Liver (tissue), 8 donors: ENCODE measurements at regions not wholly inside any gene's neighbourhood (a gene's known extent, or its start where the extent isn't known, plus 50 kb on each side); places are given as distances from the start of the nearest gene placed in this dataset.
A peak's percentile ranks its signal among the peaks of the same experiment; 100 is the strongest.

ENCODE experiments used
- DNase-seq: peaks from one replicate; pipeline ENCODE4 v3.0.0-alpha.2; 2017; ENCODE audit warnings: low spot score
- H3K27ac ChIP-seq, 2 donors: one replicate each; pipeline ENCODE4 v1.7.0; 2013; ENCODE audit warnings: inconsistent platforms in 2 of 2, low read length in 2 of 2, control low read depth in 1 of 2, low read depth in 1 of 2, mild to moderate bottlenecking in 1 of 2
- H3K27me3 ChIP-seq, 4 donors: one replicate each; pipeline versions ENCODE4 v1.6.1 to v1.7.0; 2013; ENCODE audit warnings: low read length in 3 of 4, inconsistent platforms in 1 of 4, mild to moderate bottlenecking in 1 of 4, moderate library complexity in 1 of 4; ENCODE audit not compliant: control insufficient read depth in 4 of 4, insufficient read depth in 4 of 4
- H3K36me3 ChIP-seq, 4 donors: one replicate each; pipeline versions ENCODE4 v1.6.1 to v1.7.0; 2013; ENCODE audit warnings: low read length in 3 of 4, mild to moderate bottlenecking in 3 of 4, low read depth in 1 of 4, moderate library complexity in 1 of 4; ENCODE audit not compliant: control insufficient read depth in 4 of 4, insufficient read depth in 3 of 4
- H3K4me1 ChIP-seq, 4 donors: one replicate each; pipeline versions ENCODE4 v1.6.1 to v1.7.0; 2013; ENCODE audit warnings: low read length in 3 of 4, mild to moderate bottlenecking in 3 of 4, moderate library complexity in 1 of 4; ENCODE audit not compliant: control insufficient read depth in 4 of 4, insufficient read depth in 4 of 4
- H3K4me3 ChIP-seq, 3 donors: one replicate each; pipeline versions ENCODE4 v1.6.1 to v1.7.0; 2013; ENCODE audit warnings: low read length in 3 of 3, control low read depth in 1 of 3, low read depth in 1 of 3, mild to moderate bottlenecking in 1 of 3
- H3K9ac ChIP-seq, 2 donors: one replicate each; pipeline ENCODE4 v1.7.0; 2013; ENCODE audit warnings: low read length in 2 of 2, mild to moderate bottlenecking in 2 of 2, moderate library complexity in 2 of 2, control low read depth in 1 of 2, low read depth in 1 of 2
- H3K9me3 ChIP-seq, 4 donors: one replicate each; pipeline versions ENCODE4 v1.6.1 to v1.7.0; 2013; ENCODE audit warnings: low read length in 3 of 4; ENCODE audit not compliant: control insufficient read depth in 4 of 4
- ATF3 ChIP-seq: IDR thresholded peaks from 2 replicates; pipeline ENCODE4 v1.6.1; 2016; ENCODE audit warnings: antibody characterized with exemption
- CTCF ChIP-seq: fragments of 150-350 bp; IDR thresholded peaks from 2 replicates; pipeline ENCODE4 v1.5.1; 2017; ENCODE audit warnings: improper control_type of control experiment, low read depth, low read length; ENCODE audit not compliant: missing input control
- EGR1 ChIP-seq, 2 donors: IDR thresholded peaks; 2 replicates each; pipeline ENCODE4 v1.6.1; 2016 to 2018; ENCODE audit warnings: antibody characterized with exemption in 2 of 2, low read depth in 2 of 2
- FOXA1 ChIP-seq: IDR thresholded peaks from 2 replicates; pipeline ENCODE4 v1.6.1; 2016; ENCODE audit warnings: antibody characterized with exemption
- FOXA2 ChIP-seq: IDR thresholded peaks from 2 replicates; pipeline ENCODE4 v1.6.1; 2016; ENCODE audit warnings: antibody characterized with exemption
- GABPA ChIP-seq, 2 donors: IDR thresholded peaks in 1 of 2; conservative IDR thresholded peaks in 1 of 2; 2 replicates each; pipeline ENCODE4 v1.6.1; 2016; ENCODE audit warnings: antibody characterized with exemption in 2 of 2, mild to moderate bottlenecking in 1 of 2, moderate library complexity in 1 of 2
- HNF4A ChIP-seq, 2 donors: conservative IDR thresholded peaks; 2 replicates each; pipeline ENCODE4 v1.6.1; 2016; ENCODE audit warnings: antibody characterized with exemption in 2 of 2, mild to moderate bottlenecking in 2 of 2
- HNF4G ChIP-seq: IDR thresholded peaks from 2 replicates; pipeline ENCODE4 v1.6.1; 2016; ENCODE audit warnings: antibody characterized with exemption
- JUND ChIP-seq, 2 donors: IDR thresholded peaks; 2 replicates each; pipeline ENCODE4 v1.6.1; 2016; ENCODE audit warnings: antibody characterized with exemption in 2 of 2
- MAX ChIP-seq: IDR thresholded peaks from 2 replicates; pipeline ENCODE4 v1.6.1; 2016; ENCODE audit warnings: antibody characterized with exemption
- NR2F2 ChIP-seq: IDR thresholded peaks from 2 replicates; pipeline ENCODE4 v1.6.1; 2016; ENCODE audit warnings: antibody characterized with exemption
- RAD21 ChIP-seq, 2 donors: IDR thresholded peaks; 2 replicates each; pipeline ENCODE4 v1.6.1; 2016; ENCODE audit warnings: antibody characterized with exemption in 2 of 2, mild to moderate bottlenecking in 2 of 2
- REST ChIP-seq: IDR thresholded peaks from 2 replicates; pipeline ENCODE4 v1.6.1; 2016; ENCODE audit warnings: antibody characterized with exemption, mild to moderate bottlenecking
- RXRA ChIP-seq, 2 donors: IDR thresholded peaks; 2 replicates each; pipeline ENCODE4 v1.6.1; 2017 to 2018; ENCODE audit warnings: antibody characterized with exemption in 2 of 2, mild to moderate bottlenecking in 1 of 2
- SP1 ChIP-seq: IDR thresholded peaks from 2 replicates; pipeline ENCODE4 v1.6.1; 2018; ENCODE audit warnings: antibody characterized with exemption, mild to moderate bottlenecking
- TAF1 ChIP-seq: conservative IDR thresholded peaks from 2 replicates; pipeline ENCODE4 v1.6.1; 2016; ENCODE audit warnings: antibody characterized with exemption, mild to moderate bottlenecking
- YY1 ChIP-seq: IDR thresholded peaks from 2 replicates; pipeline ENCODE4 v1.6.1; 2016; ENCODE audit warnings: antibody characterized with exemption, mild to moderate bottlenecking
- ZBTB33 ChIP-seq: IDR thresholded peaks from 2 replicates; pipeline ENCODE4 v1.6.1; 2016; ENCODE audit warnings: antibody characterized with exemption
- WGBS: extraction: QIAGEN DNeasy Blood & Tissue Kit; methylation state at CpG from one replicate; pipeline ENCODE4 v1.1.7; 2013; 5-methylcytosine and 5-hydroxymethylcytosine counted together
- donor health status: healthy.
- donor health status: healthy.
- donor health status: healthy.
- donor health status: healthy.
- donor health status: healthy.

GRCh38 chr12:46461907-46462640 lies 89.5 kb upstream of the SLC38A2 start:
- Histone ChIP-seq H3K36me3 (no peaks in the 10 kb centered on the region), H3K27ac (peak overlapping the region in 1 of 2 donors; percentile 36), H3K9me3 (no peaks in the 10 kb centered on the region), H3K9ac (no peak overlapping the region), H3K27me3 (no peaks in the 10 kb centered on the region), H3K4me3 (no peak overlapping the region), H3K4me1 (peaks cover 0 to 5% (median 2%) of the 10 kb centered on the region in 4 donors)
- no peak for DNase-seq
- TF ChIP-seq JUND (IDR thresholded peaks at IDR 0.05) (no peak), SP1 (no peak), FOXA2 (no peak), CTCF (no peak), NR2F2 (no peak), REST (no peak), TAF1 (no peak), ZBTB33 (no peak), EGR1 (IDR thresholded peaks at IDR 0.05; ENCODE audit: low read depth in 2 of 2) (no peak), HNF4G (no peak), MAX (no peak), HNF4A (conservative IDR thresholded peaks at IDR 0.05) (no peak), RAD21 (IDR thresholded peaks at IDR 0.05) (no peak), RXRA (IDR thresholded peaks at IDR 0.05) (no peak), FOXA1 (no peak), GABPA (IDR thresholded peaks at IDR 0.05 in 1 of 2, conservative IDR thresholded peaks at IDR 0.05 in 1 of 2) (no peak), ATF3 (no peak), YY1 (no peak)
- WGBS = 86% methylated on average over 4 of the region's 4 CpGs
